Mucosa of descending colon (tissue), 3 donors: ENCODE measurements at regions not wholly inside any gene's neighbourhood (a gene's known extent, or its start where the extent isn't known, plus 50 kb on each side); places are given as distances from the start of the nearest gene placed in this dataset.

ENCODE experiments used
- ATAC-seq: fragments of 200-7000 bp; cut with Tn5 transposase; one replicate; pipeline ENCODE4 v1.9.1; 2020; ENCODE audit warnings: mild to moderate bottlenecking, moderate library complexity
- DNase-seq, 3 donors: peaks; one replicate each; pipeline ENCODE4 v3.0.0-alpha.2; 2020
- H3K36me3 ChIP-seq: fragments of 200-600 bp; one replicate; pipeline ENCODE4 v1.8.0; 2021; ENCODE audit warnings: low read depth, mild to moderate bottlenecking
- H3K4me1 ChIP-seq: fragments of 200-600 bp; one replicate; pipeline ENCODE4 v1.8.0; 2021; ENCODE audit warnings: low read depth, mild to moderate bottlenecking
- H3K4me3 ChIP-seq: fragments of 200-600 bp; one replicate; pipeline ENCODE4 v1.8.0; 2021; ENCODE audit warnings: mild to moderate bottlenecking
- H3K9me3 ChIP-seq: fragments of 200-600 bp; one replicate; pipeline ENCODE4 v1.8.0; 2021; ENCODE audit warnings: mild to moderate bottlenecking
- intact Hi-C, 2 donors: fragments of 100-400 bp; cut with DNase I in 1 of 2; cut with micrococcal nuclease in 1 of 2; formaldehyde crosslinking; loops; one replicate each; pipeline versions ENCODE4 v1.11.0 to v1.11.1; 2022; cut with DNase I, micrococcal nuclease
- TF ChIP-seq, protein P1 (sequence below): fragments of 200-600 bp; IDR thresholded peaks from one replicate; pipeline ENCODE4 v1.8.0; 2022; ENCODE audit warnings: antibody characterized with exemption, mild to moderate bottlenecking
- donor health status: DM: no; HTN: no; CAD: no; lungs with moderate emphysema.
- donor health status: DM: no; HTN: no; CAD: no.
- donor health status: DM: no; HTN: yes; CAD: no.

DNA sequence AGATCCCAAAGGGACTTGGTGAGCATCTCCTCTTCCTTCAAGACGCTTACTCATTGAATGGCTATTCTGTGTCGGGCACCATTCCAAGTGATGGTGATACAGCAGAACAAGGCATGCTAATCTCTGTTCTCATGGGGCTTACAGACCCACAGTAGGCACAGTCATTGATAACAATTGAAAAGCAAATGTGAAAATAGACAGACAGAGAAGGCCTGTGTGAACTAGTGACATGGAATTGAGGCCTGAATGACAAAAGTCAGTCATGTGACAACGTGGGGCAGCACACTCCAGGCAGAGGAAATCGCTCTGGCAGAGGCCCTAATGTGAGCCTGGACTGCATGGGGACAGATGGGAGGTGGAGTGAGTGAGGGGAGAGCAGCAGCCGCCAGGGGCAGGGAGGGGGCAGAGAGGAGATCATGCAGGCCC is 70.7 kb upstream of the CPLX2 start:
- Histone ChIP-seq H3K4me1 (peaks cover 5% of the 10 kb centered on the region), H3K36me3 (no peaks in the 10 kb centered on the region), H3K4me3 (no peak overlapping the region), H3K9me3 (no peaks in the 10 kb centered on the region)
- TF ChIP-seq, protein P1, sequence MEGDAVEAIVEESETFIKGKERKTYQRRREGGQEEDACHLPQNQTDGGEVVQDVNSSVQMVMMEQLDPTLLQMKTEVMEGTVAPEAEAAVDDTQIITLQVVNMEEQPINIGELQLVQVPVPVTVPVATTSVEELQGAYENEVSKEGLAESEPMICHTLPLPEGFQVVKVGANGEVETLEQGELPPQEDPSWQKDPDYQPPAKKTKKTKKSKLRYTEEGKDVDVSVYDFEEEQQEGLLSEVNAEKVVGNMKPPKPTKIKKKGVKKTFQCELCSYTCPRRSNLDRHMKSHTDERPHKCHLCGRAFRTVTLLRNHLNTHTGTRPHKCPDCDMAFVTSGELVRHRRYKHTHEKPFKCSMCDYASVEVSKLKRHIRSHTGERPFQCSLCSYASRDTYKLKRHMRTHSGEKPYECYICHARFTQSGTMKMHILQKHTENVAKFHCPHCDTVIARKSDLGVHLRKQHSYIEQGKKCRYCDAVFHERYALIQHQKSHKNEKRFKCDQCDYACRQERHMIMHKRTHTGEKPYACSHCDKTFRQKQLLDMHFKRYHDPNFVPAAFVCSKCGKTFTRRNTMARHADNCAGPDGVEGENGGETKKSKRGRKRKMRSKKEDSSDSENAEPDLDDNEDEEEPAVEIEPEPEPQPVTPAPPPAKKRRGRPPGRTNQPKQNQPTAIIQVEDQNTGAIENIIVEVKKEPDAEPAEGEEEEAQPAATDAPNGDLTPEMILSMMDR: no peak
- no peak for ATAC-seq
- DNase-seq: no peak
- intact Hi-C loops: no loop called here

DNA sequence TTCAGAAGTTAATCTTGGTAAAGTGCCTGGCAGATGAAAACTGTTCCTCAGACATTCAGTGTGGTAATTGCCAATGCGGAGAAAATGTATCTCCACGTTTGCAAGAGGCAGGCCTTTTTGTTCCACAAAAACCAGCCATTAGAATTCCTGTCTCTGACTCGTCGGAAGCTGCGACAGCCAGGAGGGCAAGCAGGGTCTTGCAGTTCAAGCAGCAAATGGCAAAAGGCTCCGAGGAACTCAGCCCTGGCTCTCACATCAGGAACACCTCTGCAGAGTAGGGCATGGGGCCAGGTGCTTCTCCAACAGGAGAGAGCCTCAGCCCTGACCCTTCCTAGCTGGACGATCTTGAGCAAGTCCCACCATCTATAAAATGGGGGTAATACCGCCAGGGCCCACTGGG is 69.0 kb upstream of the CPLX2 start:
- ATAC-seq (no peak), DNase-seq (no peak)
- no peak overlapping the region for H3K4me3 ChIP-seq
- intact Hi-C loops: no loop called here
- H3K36me3 ChIP-seq: no peaks in the 10 kb centered on the region
- H3K9me3 ChIP-seq: no peaks in the 10 kb centered on the region
- TF ChIP-seq, protein P1: no peak
- H3K4me1 ChIP-seq: peaks cover 4% of the 10 kb centered on the region

DNA sequence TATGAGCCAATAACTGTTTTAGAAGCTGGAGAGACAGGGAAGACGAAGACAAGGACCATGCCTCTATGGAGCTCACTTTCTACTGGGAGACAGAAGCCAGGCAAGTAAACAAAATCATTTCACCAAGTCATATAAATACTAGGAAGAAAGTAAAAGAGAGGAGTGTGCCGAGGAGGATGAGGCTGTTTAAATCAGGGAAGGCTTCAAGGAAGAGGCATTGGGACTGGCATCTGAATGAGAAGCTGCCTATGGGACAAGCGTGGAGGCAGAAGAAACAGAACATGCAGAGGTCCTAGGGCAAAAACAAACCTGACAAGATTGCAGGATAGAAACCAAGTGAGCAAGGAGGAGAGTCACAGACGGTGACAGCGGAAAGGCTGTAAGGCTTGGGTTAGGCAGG is 68.1 kb upstream of the CPLX2 start:
- Histone ChIP-seq H3K4me1 (no peaks in the 10 kb centered on the region), H3K36me3 (no peaks in the 10 kb centered on the region), H3K9me3 (no peaks in the 10 kb centered on the region), H3K4me3 (no peak overlapping the region)
- TF ChIP-seq, protein P1: no peak
- intact Hi-C loops: no loop called here
- ATAC-seq: no peak
- DNase-seq: no peak

DNA sequence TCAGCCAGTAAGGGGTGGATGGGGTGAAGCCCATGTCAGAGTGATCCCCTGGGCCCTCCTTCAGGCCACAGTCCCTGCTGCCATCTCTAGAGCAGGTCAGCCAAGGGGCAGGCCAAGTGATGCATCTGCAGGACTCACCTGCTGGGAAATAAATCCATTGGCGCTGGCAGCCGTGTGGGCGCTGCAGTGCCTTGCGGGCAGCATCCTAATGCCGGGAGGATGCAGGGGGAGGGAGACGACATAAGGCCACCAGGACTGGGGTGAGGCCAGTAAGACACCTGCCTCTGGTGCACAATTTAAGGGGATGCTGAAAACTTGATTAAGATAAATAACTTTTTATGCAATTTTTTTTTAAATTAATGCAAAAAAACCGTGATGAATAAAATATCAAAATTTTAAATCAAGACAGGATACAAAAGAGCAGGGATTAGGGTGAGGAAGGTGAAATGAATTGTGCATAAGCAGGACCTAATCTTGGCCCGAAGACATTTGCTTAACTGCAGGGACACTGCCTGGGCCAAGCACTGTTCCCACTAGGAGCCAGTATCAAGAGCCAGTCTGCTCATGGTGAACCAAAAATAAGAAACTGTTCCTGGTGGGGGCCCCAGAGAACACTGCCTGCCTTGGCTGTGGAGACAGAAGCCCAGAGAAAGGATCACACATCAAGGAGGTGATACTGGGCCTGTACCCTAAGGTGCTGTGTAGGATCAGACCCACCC is 67.5 kb upstream of the CPLX2 start:
- intact Hi-C loops: no loop called here
- DNase-seq: no peak

DNA sequence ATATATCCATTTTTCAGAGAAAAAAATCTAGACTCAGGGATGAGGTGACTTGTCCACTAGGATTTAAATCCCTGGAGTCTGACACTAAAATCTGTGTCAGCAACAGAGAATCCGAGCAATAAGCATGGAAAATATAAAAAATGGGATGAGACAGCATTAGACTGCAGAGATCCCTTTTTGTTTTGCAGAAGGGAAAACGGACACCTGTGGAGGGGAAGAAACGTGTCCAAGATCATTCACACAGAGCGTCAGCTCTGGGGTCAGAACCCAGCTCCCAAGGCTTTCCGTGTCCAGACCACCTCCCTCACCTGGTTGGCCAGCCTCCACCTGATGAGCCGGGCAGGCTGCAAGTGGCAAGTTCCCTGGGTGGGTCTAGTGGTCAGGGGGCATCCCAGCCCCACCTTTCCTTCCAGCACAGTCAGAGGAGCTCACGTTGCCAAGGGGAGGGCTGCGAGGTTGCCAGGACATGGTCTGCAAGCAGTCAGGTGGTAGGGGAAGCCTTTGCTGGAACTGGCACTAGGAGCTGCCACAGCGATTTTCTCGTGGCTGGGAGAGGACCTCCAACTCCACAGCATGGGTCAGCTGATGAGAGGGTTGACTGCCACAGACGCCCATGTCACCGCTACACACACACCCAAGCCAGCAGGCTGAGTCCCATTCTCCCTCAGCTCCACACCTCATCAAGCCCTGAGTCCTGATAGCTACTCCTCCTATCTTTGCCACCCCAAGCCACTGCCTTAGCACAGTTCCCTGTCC is 65.9 kb upstream of the CPLX2 start:
- TF ChIP-seq, protein P1: no peak
- H3K9me3 ChIP-seq: no peaks in the 10 kb centered on the region
- no peak for DNase-seq
- no peak for ATAC-seq
- no peak overlapping the region for H3K4me3 ChIP-seq
- intact Hi-C loops: no loop called here
- no peaks in the 10 kb centered on the region for H3K4me1 ChIP-seq
- no peaks in the 10 kb centered on the region for H3K36me3 ChIP-seq

More for the DNA sequence above, 67.5 kb upstream of the CPLX2 start:
- no peak for ATAC-seq
- H3K4me1 ChIP-seq: no peaks in the 10 kb centered on the region
- H3K9me3 ChIP-seq: no peaks in the 10 kb centered on the region
- H3K36me3 ChIP-seq: no peaks in the 10 kb centered on the region
- H3K4me3 ChIP-seq: no peak overlapping the region
- TF ChIP-seq, protein P1: no peak
